Mesothelial cell of epicardium (in vitro differentiated cells): ENCODE measurements at regions not wholly inside any gene's neighbourhood (a gene's known extent, or its start where the extent isn't known, plus 50 kb on each side); places are given as distances from the start of the nearest gene placed in this dataset.

ENCODE experiments used
- DNase-seq, 2 experiments: peaks; one replicate each; pipeline ENCODE4 v3.0.0; 2021; ENCODE audit warnings: low spot score in 2 of 2; ENCODE audit not compliant: unreplicated experiment in 2 of 2
- H3K27ac Mint-ChIP-seq: 2 replicates; pipeline ENCODE4 v1.8.0; 2021; ENCODE audit warnings: mixed read lengths
- H3K27me3 Mint-ChIP-seq: 2 replicates; pipeline ENCODE4 v1.8.0; 2021; ENCODE audit warnings: low read depth, mixed read lengths
- H3K36me3 Mint-ChIP-seq: 2 replicates; pipeline ENCODE4 v1.8.0; 2021; ENCODE audit warnings: mixed read lengths
- H3K4me1 Mint-ChIP-seq: 2 replicates; pipeline ENCODE4 v1.8.0; 2021; ENCODE audit warnings: mixed read lengths
- H3K4me3 Mint-ChIP-seq: 2 replicates; pipeline ENCODE4 v1.8.0; 2021; ENCODE audit warnings: mild to moderate bottlenecking, moderate library complexity, mixed read lengths
- H3K9me3 Mint-ChIP-seq: 2 replicates; pipeline ENCODE4 v1.8.0; 2021; ENCODE audit warnings: mixed read lengths
- CTCF ChIP-seq: fragments of 200-600 bp; sonication (generic); IDR thresholded peaks from one replicate; pipeline ENCODE4 v1.5.0; 2021; ENCODE audit warnings: antibody characterized with exemption; ENCODE audit not compliant: unreplicated experiment

GRCh38 chr9:7854763-7855162 lies 55.2 kb upstream of the DMAC1 start:
- Mint-ChIP-seq H3K27ac (no peak overlapping the region), H3K36me3 (no peaks in the 10 kb centered on the region), H3K4me3 (no peak overlapping the region), H3K4me1 (peaks cover 13% of the 10 kb centered on the region), H3K9me3 (peaks cover 5% of the 10 kb centered on the region), H3K27me3 (no peaks in the 10 kb centered on the region)
- DNase-seq, result no peak
- TF ChIP-seq CTCF, result no peak
